RPMI8226 (cell line): ENCODE measurements at regions not wholly inside any gene's neighbourhood (a gene's known extent, or its start where the extent isn't known, plus 50 kb on each side); places are given as distances from the start of the nearest gene placed in this dataset.

ENCODE experiments used
- DNase-seq: peaks from one replicate; pipeline ENCODE4 v3.0.0-alpha.2; 2015

GRCh38 chr2:223404616-223405015 lies 197.5 kb downstream of the SCG2 start:
- DNase-seq, result no peak

- DNase-seq, result no peak
These were observed 187.5 kb downstream of the SCG2 start for GRCh38 chr2:223414646-223415045.

GRCh38 chr2:223415071-223415470 lies 187.1 kb downstream of the SCG2 start:
- no peak for DNase-seq

- DNase-seq, result no peak
These were observed 185.1 kb downstream of the SCG2 start for GRCh38 chr2:223416815-223417610.

GRCh38 chr2:223418131-223418530 lies 184.0 kb downstream of the SCG2 start:
- no peak for DNase-seq

- DNase-seq, result no peak
These were observed 183.5 kb downstream of the SCG2 start for GRCh38 chr2:223418604-223419199.

GRCh38 chr2:223420048-223420447 lies 182.1 kb downstream of the SCG2 start:
- no peak for DNase-seq

GRCh38 chr2:223431479-223431878 lies 170.7 kb downstream of the SCG2 start:
- no peak for DNase-seq

GRCh38 chr2:223433461-223433860 lies 168.7 kb downstream of the SCG2 start:
- no peak for DNase-seq

- DNase-seq, result no peak
These were observed 164.4 kb downstream of the SCG2 start for GRCh38 chr2:223437788-223438187.

GRCh38 chr2:223439184-223439583 lies 163.0 kb downstream of the SCG2 start:
- no peak for DNase-seq

GRCh38 chr2:223439786-223440185 lies 162.4 kb downstream of the SCG2 start:
- no peak for DNase-seq

- no peak for DNase-seq
These were observed 159.3 kb downstream of the SCG2 start for GRCh38 chr2:223442847-223443246.

- no peak for DNase-seq
These were observed 151.9 kb downstream of the SCG2 start for GRCh38 chr2:223450246-223450645.

GRCh38 chr2:223457301-223457700 lies 144.9 kb downstream of the SCG2 start:
- no peak for DNase-seq

- no peak for DNase-seq
These were observed 142.7 kb downstream of the SCG2 start for GRCh38 chr2:223459328-223459939.

GRCh38 chr2:223460209-223460608 lies 142.0 kb downstream of the SCG2 start:
- DNase-seq, result no peak

- no peak for DNase-seq
These were observed 141.4 kb downstream of the SCG2 start for GRCh38 chr2:223460774-223461211.

- no peak for DNase-seq
These were observed 138.1 kb downstream of the SCG2 start for GRCh38 chr2:223464071-223464470.

- DNase-seq, result no peak
These were observed 136.4 kb downstream of the SCG2 start for GRCh38 chr2:223465793-223466192.

- no peak for DNase-seq
These were observed 135.0 kb downstream of the SCG2 start for GRCh38 chr2:223467196-223467595.

- DNase-seq, result no peak
These were observed 132.7 kb downstream of the SCG2 start for GRCh38 chr2:223469270-223470046.

- DNase-seq, result no peak
These were observed 131.6 kb downstream of the SCG2 start for GRCh38 chr2:223470602-223471001.
